CD4-positive, alpha-beta T cell (primary cell): ENCODE measurements at regions not wholly inside any gene's neighbourhood (a gene's known extent, or its start where the extent isn't known, plus 50 kb on each side); places are given as distances from the start of the nearest gene placed in this dataset.

Source experiments
- ATAC-seq: fragments of 200-7000 bp; cut with Tn5 transposase; one replicate; pipeline ENCODE4 v1.10.0; 2022; ENCODE audit warnings: mild to moderate bottlenecking; ENCODE audit not compliant: poor library complexity
- CTCF ChIA-PET: fragments of 350-600 bp; sonication (Branson Sonifier 250); formaldehyde crosslinking; loops from one replicate; lab custom pipeline; 2021; ENCODE audit warnings: antibody characterized with exemption, inconsistent platforms; lab: Charles Lee
- POLR2A ChIA-PET: fragments of 350-600 bp; sonication (Branson Sonifier 250); formaldehyde crosslinking; loops from one replicate; lab custom pipeline; 2021; ENCODE audit warnings: antibody characterized with exemption, inconsistent platforms; lab: Charles Lee
- DNase-seq, 14 experiments: peaks; one replicate each; pipeline ENCODE4 v3.0.0-alpha.2; 2013 to 2020; ENCODE audit warnings: mixed read lengths in 2 of 14
- H3K27ac ChIP-seq, 2 donors: one replicate each; pipeline versions ENCODE4 v1.5.1 to v1.7.0; 2013; ENCODE audit warnings: low read length in 2 of 2, low read depth in 1 of 2, mild to moderate bottlenecking in 1 of 2
- H3K27me3 ChIP-seq, 2 experiments: 1 replicate in 1 of 2; 2 replicates in 1 of 2; pipeline versions ENCODE4 v1.6.1 to v1.7.0; 2013; ENCODE audit warnings: low read length in 2 of 2, control low read depth in 1 of 2, mild to moderate bottlenecking in 1 of 2, moderate library complexity in 1 of 2; ENCODE audit not compliant: insufficient read depth in 2 of 2, control insufficient read depth in 1 of 2
- H3K36me3 ChIP-seq: one replicate; pipeline ENCODE4 v1.6.1; 2013; ENCODE audit warnings: low read length, control low read depth; ENCODE audit not compliant: insufficient read depth
- H3K4me1 ChIP-seq: one replicate; pipeline ENCODE4 v1.6.1; 2013; ENCODE audit warnings: low read length, control low read depth; ENCODE audit not compliant: insufficient read depth
- H3K4me3 ChIP-seq: one replicate; pipeline ENCODE4 v1.5.1; 2013; ENCODE audit warnings: mild to moderate bottlenecking, low read length, moderate library complexity
- H3K9me3 ChIP-seq, 2 experiments: 1 replicate in 1 of 2; 2 replicates in 1 of 2; pipeline versions ENCODE4 v1.6.1 to v1.7.0; 2013; ENCODE audit warnings: low read length in 2 of 2, mild to moderate bottlenecking in 2 of 2, control low read depth in 1 of 2, moderate library complexity in 1 of 2; ENCODE audit not compliant: control insufficient read depth in 1 of 2, insufficient read depth in 1 of 2
- H3K27ac Mint-ChIP-seq: one replicate; pipeline ENCODE4 v1.8.0; 2020; ENCODE audit warnings: mixed read lengths
- H3K27me3 Mint-ChIP-seq: one replicate; pipeline ENCODE4 v1.8.0; 2021; ENCODE audit warnings: mixed read lengths
- H3K36me3 Mint-ChIP-seq: one replicate; pipeline ENCODE4 v1.8.0; 2021; ENCODE audit warnings: low read depth, mixed read lengths
- H3K4me1 Mint-ChIP-seq: one replicate; pipeline ENCODE4 v1.8.0; 2021; ENCODE audit warnings: low read depth, mixed read lengths
- H3K4me3 Mint-ChIP-seq: one replicate; pipeline ENCODE4 v1.8.0; 2020; ENCODE audit warnings: mild to moderate bottlenecking, mixed read lengths
- H3K9me3 Mint-ChIP-seq: one replicate; pipeline ENCODE4 v1.8.0; 2020; ENCODE audit warnings: mixed read lengths
- intact Hi-C, 2 experiments: fragments of 100-400 bp; cut with DNase I in 1 of 2; cut with micrococcal nuclease in 1 of 2; formaldehyde crosslinking; loops; one replicate each; pipeline versions ENCODE4 v1.15.1 to v1.9.0; 2023 to 2025; cut with DNase I, micrococcal nuclease
- TF ChIP-seq, protein P1 (sequence below): fragments of 200-600 bp; IDR thresholded peaks from one replicate; pipeline ENCODE4 v1.8.0; 2022; ENCODE audit warnings: antibody characterized with exemption, mild to moderate bottlenecking

DNA sequence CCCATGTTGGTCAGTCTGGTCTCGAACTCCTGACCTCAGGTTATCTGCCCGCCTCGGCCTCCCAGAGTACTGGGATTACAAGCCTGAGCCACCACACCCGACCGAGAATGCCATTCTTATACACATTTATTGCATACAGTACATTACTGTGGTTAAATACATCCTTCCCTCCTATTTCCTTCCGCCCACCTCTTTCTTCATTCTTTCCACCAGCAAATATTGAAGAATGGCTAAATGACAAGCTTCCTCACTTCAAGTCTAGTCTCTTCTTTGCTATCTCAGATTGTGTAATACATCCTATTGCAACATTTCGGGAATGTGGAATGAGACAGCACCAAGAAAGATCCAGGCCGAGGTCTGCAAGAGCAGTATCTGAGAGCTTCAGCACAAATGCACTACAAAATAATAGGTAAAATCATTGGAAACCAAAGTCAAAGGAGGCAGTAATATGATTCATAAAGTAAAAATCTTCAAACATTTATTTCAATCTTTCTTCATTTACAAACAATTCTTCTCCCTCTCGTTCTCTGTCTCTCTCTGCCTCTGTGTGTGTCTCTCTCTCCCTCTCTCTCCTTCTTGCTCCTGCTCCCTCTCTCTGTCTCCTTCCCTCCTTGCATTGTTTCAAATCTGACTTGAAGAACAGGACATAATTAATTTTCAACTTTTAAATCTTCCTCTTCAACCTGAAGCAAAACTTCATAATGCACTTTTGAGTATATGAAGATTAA, 94.7 kb upstream of the TGFBR2 start:
- Mint-ChIP-seq H3K4me1 (peaks cover 11% of the 10 kb centered on the region), H3K9me3 (no peaks in the 10 kb centered on the region), H3K36me3 (no peaks in the 10 kb centered on the region), H3K27me3 (no peaks in the 10 kb centered on the region), H3K4me3 (no peak overlapping the region), H3K27ac (no peak overlapping the region)
- no peaks in the 10 kb centered on the region for H3K9me3 ChIP-seq
- no peaks in the 10 kb centered on the region for H3K36me3 ChIP-seq
- no peak overlapping the region for H3K4me3 ChIP-seq
- TF ChIP-seq, protein P1, sequence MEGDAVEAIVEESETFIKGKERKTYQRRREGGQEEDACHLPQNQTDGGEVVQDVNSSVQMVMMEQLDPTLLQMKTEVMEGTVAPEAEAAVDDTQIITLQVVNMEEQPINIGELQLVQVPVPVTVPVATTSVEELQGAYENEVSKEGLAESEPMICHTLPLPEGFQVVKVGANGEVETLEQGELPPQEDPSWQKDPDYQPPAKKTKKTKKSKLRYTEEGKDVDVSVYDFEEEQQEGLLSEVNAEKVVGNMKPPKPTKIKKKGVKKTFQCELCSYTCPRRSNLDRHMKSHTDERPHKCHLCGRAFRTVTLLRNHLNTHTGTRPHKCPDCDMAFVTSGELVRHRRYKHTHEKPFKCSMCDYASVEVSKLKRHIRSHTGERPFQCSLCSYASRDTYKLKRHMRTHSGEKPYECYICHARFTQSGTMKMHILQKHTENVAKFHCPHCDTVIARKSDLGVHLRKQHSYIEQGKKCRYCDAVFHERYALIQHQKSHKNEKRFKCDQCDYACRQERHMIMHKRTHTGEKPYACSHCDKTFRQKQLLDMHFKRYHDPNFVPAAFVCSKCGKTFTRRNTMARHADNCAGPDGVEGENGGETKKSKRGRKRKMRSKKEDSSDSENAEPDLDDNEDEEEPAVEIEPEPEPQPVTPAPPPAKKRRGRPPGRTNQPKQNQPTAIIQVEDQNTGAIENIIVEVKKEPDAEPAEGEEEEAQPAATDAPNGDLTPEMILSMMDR: no peak
- POLR2A ChIA-PET: no interaction called here
- intact Hi-C loops: loop anchor here in 1 of 2 experiments (10.0 kb wide), 1 partner anchor 183 kb away; no protein-coding TSS in a partner anchor
- DNase-seq (no peak), ATAC-seq (no peak)
- peaks cover 6% of the 10 kb centered on the region for H3K4me1 ChIP-seq
- CTCF ChIA-PET: no interaction called here
- no peak overlapping the region for H3K27ac ChIP-seq
- no peaks in the 10 kb centered on the region for H3K27me3 ChIP-seq

- H3K27ac ChIP-seq: no peak overlapping the region
- H3K4me1 Mint-ChIP-seq: peaks cover 11% of the 10 kb centered on the region
- H3K27me3 ChIP-seq: no peaks in the 10 kb centered on the region
- no peak for DNase-seq
- TF ChIP-seq, protein P1: no peak
- H3K9me3 Mint-ChIP-seq: no peaks in the 10 kb centered on the region
- no peak for ATAC-seq
- H3K36me3 ChIP-seq: no peaks in the 10 kb centered on the region
- no peak overlapping the region for H3K27ac Mint-ChIP-seq
- intact Hi-C loops: loop anchor here in 1 of 2 experiments (10.0 kb wide), 1 partner anchor 182 kb away; no protein-coding TSS in a partner anchor
- no peaks in the 10 kb centered on the region for H3K36me3 Mint-ChIP-seq
- H3K9me3 ChIP-seq: no peaks in the 10 kb centered on the region
- ChIA-PET CTCF (no interaction called here), POLR2A (no interaction called here)
- H3K4me1 ChIP-seq: peaks cover 6% of the 10 kb centered on the region
- no peaks in the 10 kb centered on the region for H3K27me3 Mint-ChIP-seq
- H3K4me3 ChIP-seq: no peak overlapping the region
- H3K4me3 Mint-ChIP-seq: no peak overlapping the region
Observed at GRCh38 chr3:30512576-30512975, 93.8 kb upstream of the TGFBR2 start.

GRCh38 chr3:30513374-30514152, 92.8 kb upstream of the TGFBR2 start:
- H3K27ac Mint-ChIP-seq: no peak overlapping the region
- ChIA-PET POLR2A (interaction anchor here (0.6 kb wide), 1 partner anchor 256 kb away, joined by 3 read pairs; no protein-coding TSS in a partner anchor), CTCF (no interaction called here)
- no peaks in the 10 kb centered on the region for H3K27me3 ChIP-seq
- TF ChIP-seq, protein P1: no peak
- H3K27me3 Mint-ChIP-seq: no peaks in the 10 kb centered on the region
- H3K4me3 Mint-ChIP-seq: no peak overlapping the region
- no peaks in the 10 kb centered on the region for H3K9me3 Mint-ChIP-seq
- peaks cover 6% of the 10 kb centered on the region for H3K4me1 ChIP-seq
- no peak overlapping the region for H3K27ac ChIP-seq
- H3K9me3 ChIP-seq: no peaks in the 10 kb centered on the region
- ATAC-seq (no peak), DNase-seq (no peak)
- peaks cover 16% of the 10 kb centered on the region for H3K4me1 Mint-ChIP-seq
- no peaks in the 10 kb centered on the region for H3K36me3 Mint-ChIP-seq
- no peak overlapping the region for H3K4me3 ChIP-seq
- no peaks in the 10 kb centered on the region for H3K36me3 ChIP-seq
- intact Hi-C loops: loop anchor here in 1 of 2 experiments (10.0 kb wide), 1 partner anchor 181 kb away; no protein-coding TSS in a partner anchor
